ENCODE measurements at regions not wholly inside any gene's neighbourhood (a gene's known extent, or its start where the extent isn't known, plus 50 kb on each side); places are given as distances from the start of the nearest gene placed in this dataset.

DNA sequence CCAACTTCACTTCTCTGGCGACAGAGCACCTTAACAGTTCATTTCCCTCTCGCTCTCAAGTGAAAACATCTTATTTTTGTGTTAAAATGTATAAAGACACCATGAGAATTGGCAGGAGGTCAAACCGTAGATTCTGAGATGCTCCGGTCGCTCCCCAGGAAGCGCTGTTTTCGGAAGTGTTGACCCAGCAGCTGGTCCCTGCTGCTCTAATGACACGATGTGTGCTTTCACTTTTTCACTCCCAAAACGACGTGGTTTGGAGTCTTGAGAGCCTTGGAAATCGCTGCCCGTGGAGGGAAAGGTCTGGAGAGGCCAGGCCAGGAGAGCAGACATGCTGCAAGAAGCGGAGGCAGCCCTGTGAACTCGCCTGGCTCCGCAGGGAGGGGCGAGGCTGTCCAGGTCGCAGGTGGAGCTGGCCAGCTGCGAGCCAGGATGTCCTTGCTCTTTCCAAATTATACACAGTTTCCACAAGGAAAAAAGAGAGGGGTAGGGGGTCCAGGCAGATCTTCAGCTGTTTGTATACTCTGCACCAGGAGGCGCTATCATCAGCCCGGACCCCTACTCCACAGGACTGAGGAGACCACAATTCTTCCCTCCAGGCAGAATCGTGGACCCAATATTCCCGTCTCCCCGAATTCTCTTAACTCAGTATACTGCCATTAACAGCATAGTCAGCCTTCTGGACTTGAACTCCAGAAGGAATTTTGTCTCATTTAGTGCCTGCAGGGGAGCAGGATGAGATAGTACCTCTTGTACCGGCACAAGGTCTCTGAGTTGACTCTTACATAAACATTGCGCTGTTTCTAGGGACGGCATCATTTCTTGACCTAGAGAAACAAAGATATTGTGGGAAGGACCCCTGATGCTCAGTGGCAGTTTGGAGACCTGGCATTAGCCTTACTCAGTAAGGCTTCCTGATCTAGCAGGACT, 248.6 kb upstream of the ANKRD55 start:
- peak; percentile 44 for DNase-seq (ENCODE audit: low spot score)

GRCh38 chr5:56480705-56481427, 247.7 kb upstream of the ANKRD55 start:
- DNase-seq (ENCODE audit: low spot score): peak; percentile 20

GRCh38 chr5:56480078-56480704, 247.1 kb upstream of the ANKRD55 start:
- peak; percentile 41 for DNase-seq (ENCODE audit: low spot score)

DNA sequence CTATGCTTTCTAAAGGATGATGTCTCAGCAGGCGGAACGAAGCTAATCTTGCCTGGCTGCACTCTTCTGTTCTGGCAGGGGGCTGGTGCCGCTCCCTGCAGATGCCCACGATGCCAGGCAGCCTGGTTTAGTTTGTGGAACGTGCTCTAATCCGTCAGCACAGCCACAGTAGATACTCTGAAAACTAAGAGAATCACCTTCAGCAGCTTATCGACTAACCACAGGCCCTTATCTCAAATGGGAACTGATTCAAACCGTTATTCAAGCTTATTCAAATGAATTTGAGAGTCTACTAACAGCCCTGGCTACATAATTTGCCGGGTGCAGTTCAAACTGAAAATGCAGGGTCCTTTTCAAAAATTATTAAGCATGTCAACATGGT, 246.6 kb upstream of the ANKRD55 start:
- DNase-seq (ENCODE audit: low spot score): peak; percentile 22

GRCh38 chr5:56479126-56479525, 246.0 kb upstream of the ANKRD55 start:
- DNase-seq (ENCODE audit: low spot score): no peak

- DNase-seq (ENCODE audit: low spot score): no peak
Observed at GRCh38 chr5:56478062-56478461, 244.9 kb upstream of the ANKRD55 start.

- no peak for DNase-seq (ENCODE audit: low spot score)
Observed at GRCh38 chr5:56476487-56476856, 243.3 kb upstream of the ANKRD55 start.

DNA sequence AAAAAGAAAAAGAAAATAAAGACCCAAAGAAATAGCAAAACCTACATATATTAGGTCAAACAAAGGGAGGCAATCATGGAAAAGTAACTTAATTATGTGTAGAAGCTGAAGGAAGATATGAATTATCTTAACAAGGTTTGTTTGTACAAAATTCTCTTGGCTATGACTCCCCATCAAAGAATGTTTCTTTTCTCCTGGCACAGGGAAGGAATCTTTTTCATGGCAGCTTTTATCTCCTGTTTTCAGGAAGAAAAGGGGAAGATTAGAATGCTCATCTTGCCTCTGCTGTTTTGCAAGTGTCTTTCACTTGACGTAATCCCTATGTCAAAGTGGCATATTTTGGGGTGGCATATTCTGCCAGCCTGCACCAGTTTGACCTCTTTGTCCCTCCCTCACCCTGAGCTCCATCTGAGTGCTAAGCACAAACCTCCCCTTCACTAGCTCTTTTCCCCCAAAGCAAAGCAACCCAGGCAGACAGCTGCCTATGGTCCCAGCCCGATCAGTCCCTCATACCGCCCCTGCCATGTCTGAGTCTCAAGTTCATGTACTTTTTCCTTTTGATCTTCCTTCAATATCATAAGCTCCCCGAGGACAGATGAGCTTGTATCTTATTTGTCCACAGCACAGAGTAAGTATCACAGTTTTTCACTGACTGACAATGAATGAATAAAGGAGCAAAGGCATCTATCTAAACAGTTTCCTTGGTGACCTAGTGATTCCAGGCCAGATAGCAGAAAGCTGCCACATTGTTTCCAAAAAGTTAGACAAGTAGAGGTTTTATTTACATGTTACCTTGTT, 242.8 kb upstream of the ANKRD55 start:
- DNase-seq (ENCODE audit: low spot score): no peak

GRCh38 chr5:56471707-56472106, 238.6 kb upstream of the ANKRD55 start:
- DNase-seq (ENCODE audit: low spot score): no peak

GRCh38 chr5:56470007-56470406, 236.9 kb upstream of the ANKRD55 start:
- DNase-seq (ENCODE audit: low spot score): no peak

- DNase-seq (ENCODE audit: low spot score): no peak
Observed at GRCh38 chr5:56468277-56468676, 235.1 kb upstream of the ANKRD55 start.

DNA sequence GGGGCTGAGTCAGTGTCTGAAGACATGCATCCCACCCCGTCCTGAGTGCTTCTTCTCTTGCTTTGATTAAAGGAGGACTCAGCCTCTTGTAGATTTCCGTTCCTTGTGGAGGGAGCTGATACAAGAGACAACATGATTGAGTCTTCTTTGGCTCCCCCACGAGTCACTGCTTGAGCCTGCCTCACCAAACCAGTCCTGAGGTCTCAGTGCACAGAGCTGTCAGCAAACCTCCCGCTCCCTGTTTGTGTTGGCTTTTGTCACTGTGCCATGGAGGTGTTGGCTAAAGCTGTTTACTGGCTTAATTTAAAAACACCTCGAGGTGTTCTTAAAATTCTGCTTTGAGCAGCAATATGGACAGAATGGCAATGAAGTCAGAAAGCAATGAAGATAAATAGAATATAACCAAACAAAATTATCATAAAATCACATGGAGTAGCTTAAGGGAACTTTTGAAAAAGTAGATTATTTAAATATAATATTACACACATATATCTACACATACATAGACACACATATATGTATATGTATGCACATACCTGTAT, 234.1 kb upstream of the ANKRD55 start:
- DNase-seq (ENCODE audit: low spot score): no peak

DNA sequence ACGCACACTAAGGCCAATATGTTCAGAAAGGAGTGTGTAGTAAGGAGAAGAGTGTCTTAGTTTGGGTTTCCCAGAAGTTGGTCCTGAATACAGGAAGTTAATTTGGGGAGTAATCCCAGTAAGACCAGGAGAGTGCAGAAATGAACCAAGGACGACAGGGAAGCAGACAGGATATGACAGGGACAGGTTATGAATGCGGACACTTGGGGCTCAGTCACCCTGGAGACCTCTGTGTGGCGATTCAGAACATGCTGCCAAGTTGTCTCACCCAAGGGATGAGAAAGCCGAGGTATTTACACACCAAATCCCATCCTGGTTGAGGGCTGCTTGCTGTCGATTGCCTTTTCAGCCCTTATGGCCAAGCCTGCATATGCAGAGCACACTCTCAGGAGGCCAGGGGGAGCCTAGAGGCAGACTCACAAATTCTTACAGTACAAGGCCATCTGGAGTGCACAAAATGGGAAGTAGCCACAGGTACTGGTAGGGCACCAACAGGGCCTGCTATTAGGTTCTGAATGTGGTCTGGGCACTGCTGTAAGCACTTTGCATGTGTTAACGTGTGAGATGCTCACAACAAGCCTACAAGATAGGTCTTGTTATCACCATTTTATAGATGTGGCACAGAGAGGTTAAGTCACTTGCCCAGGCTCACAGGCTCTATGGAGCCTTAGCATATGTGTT, 233.1 kb upstream of the ANKRD55 start:
- DNase-seq (ENCODE audit: low spot score): no peak

- no peak for DNase-seq (ENCODE audit: low spot score)
Observed at GRCh38 chr5:56465769-56466135, 232.6 kb upstream of the ANKRD55 start.

- no peak for DNase-seq (ENCODE audit: low spot score)
Observed at GRCh38 chr5:56464935-56465768, 232.0 kb upstream of the ANKRD55 start.

GRCh38 chr5:56463944-56464571, 230.9 kb upstream of the ANKRD55 start:
- DNase-seq (ENCODE audit: low spot score): no peak

DNA sequence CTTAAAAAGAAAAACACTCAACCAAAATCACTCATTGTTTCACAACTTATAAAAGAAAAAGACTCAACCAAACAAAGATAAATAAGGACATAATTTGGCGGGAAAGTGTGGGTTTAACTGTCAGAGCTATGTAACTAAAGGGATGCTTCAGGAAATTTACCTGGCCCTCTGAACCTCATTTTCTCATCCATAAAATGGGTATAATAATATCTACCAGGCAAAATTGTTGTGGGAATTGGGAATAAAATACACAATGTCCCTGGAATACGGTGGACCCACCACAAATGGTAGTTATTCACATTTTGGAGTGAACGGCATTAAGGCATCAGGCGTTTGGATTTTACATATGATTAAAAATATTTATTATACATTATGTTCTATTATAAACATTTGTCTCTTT, 228.5 kb upstream of the ANKRD55 start:
- no peak for DNase-seq (ENCODE audit: low spot score)

GRCh38 chr5:56460681-56461191, 227.6 kb upstream of the ANKRD55 start:
- no peak for DNase-seq (ENCODE audit: low spot score)

DNA sequence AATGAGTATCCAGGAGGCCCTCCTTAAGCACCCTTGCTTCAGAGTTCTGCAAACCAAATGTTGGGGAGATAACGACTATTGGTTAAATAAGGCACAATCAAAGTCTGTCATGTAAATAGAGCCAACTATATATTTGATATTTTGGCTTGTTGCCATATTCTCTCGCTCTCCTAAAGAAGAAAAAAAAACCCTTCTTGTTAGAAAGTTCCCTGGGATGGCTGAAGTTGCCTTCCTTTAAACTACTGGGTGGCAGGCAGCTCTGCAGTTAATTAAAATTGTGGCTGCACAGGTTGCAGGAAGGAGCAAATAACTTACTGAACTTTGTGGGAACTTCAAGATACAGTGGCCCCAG, 227.0 kb upstream of the ANKRD55 start:
- no peak for DNase-seq (ENCODE audit: low spot score)

All from germinal center (tissue), 1 donor.